DMS79 treated with DMSO at 0.1 percent for 48 hours (cell line): ENCODE measurements at regions not wholly inside any gene's neighbourhood (a gene's known extent, or its start where the extent isn't known, plus 50 kb on each side); places are given as distances from the start of the nearest gene placed in this dataset.
"Not testable (repeated sequence)": the region's sequence is repeated elsewhere in the genome, so short reads cannot be mapped to it uniquely, and the experiment has no call there.

Experiments used
- DNase-seq: peaks from one replicate; lab custom pipeline; 2025; lab: John Stamatoyannopoulos, UW

DNA sequence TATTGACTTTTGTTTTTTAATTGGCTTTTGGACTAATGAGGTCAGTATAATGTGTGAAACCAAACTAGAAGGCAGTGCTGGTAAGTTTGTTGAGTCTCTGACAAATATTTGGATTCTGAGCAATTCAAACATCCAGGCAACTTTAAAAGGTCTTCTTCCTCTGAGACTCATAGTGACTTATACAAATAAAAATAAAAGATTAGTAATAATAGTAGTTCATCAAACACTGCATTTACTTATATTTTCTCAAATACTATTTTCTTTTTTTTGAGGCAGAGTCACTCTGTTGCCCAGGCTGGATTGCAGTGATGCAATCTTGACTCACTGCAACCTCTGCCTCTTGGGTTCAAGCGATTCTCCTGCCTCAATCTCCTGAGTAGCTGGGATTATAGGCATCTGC, 337.9 kb downstream of the DAD1 start:
- DNase-seq = no peak

DNA sequence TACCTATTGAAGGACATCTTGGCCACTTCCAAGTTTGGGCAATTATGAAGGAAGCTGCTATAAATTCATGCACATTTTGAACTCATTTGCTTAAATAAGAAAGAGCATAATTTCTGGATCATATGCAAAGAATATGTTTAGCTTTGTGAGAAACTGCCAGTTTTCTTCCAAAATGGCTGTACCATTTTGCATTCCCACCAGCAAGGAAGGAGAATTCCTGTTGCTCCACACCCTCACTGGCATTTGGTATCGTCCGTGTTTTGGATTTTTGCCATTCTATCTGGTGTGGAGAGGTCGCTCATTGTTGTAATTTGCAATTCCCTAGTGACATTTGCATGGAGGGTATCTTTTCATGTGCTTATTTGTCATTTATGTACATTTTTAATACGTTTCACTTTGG, 339.3 kb downstream of the DAD1 start:
- DNase-seq = no peak

DNA sequence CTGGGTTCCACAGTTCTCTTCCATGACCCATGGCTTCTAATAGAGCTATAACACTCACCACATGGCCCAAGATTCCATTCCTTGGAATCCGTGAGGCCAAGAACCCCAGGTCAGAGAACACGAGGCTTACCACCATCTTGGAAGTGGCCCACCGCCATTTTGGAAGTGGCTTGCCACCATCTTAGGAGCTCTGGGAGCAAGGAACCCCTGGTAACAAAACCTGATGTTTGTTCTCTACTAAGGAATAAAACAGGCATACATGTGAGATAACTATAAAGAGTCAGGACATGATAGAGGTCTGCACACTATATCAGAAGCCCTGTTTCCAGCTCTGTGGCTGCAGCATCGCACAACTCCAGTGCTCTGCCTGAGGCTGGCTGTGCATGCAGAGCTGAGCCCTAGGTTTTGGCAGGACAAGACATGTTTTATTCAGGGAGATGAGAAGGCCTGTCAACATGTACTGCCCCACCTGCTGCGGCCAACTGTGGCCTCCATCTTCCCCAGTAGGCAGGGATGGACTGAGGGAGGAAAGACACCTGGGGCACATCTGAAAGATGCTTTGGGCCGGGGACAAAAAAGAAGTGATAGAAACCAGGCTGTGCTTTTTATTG, 344.9 kb downstream of the DAD1 start:
- DNase-seq = no peak

DNA sequence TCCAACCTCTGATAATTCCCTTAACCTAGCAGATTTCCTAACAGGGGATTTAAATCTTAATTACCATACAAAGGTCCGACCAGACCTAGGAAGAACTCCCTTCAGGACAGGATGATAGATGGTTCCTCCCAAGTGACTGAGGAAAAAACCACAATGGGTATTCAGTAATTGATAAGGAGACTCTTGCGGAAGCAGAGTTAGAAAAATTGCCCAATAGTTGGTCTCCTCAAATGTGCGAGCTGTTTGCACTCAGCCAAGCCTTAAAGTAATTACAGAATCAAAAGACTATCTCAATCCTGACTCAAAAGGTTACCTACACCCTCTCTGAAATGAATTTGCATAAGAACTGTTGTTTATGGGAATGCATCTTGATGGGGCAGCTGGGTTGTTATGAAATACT, 350.7 kb downstream of the DAD1 start:
- DNase-seq = not testable (repeated sequence)

DNA sequence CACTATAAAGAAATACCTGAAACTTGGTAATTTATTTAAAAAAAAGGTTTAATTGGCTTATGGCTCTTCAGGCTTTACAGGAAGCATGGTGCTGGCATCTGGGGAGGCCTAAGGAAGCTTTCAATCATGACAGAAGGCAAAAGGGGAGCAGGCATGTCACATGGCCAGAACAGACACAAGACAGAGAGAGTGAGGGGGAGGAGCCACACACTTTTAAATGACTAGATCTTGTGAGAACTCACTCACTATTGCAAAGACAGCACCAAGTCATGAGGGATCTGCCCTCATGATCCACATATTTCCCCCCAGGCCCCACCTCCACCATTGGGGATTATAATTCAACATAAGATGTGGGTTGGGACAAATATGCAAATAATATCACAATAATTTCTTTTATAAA, 355.6 kb downstream of the DAD1 start:
- no peak for DNase-seq

DNA sequence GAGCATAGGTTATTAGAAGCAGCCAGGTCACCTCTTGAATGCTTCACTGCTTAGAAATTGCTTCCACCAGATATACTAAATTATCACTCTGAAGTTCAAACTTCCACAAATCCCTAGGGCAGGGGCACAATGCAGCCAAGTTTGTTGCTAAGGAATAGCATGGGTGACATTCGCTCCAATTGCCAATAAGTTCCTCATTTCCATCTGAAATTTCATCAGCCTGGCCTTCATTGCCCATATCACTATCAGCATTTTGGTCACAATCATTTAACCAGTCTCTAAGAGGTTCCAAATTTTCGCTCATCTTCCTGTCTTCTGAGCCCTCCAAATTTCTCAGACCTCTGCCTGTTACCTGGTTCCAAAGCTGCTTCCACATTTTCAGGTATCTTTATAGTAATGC, 356.1 kb downstream of the DAD1 start:
- DNase-seq = no peak

DNA sequence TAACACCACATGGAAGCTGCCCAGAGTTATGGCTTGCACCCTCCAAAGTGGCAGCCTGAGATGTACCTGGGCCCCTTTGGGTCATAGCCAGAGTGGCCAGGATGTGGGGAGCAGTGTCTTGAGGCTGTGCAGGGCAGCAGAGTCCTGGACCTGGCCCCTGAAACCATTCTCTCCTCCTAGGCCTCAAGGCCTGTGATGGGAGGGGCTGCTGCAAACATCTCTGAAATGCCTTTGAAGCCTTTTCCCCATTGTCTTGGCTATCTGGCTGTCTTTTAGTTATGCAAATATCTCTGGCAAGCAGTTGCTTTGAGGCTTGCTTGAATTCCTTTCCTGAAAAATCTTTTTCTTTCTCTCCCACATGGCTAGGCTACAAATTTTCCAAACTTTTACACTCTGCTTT, 356.5 kb downstream of the DAD1 start:
- DNase-seq = no peak

DNA sequence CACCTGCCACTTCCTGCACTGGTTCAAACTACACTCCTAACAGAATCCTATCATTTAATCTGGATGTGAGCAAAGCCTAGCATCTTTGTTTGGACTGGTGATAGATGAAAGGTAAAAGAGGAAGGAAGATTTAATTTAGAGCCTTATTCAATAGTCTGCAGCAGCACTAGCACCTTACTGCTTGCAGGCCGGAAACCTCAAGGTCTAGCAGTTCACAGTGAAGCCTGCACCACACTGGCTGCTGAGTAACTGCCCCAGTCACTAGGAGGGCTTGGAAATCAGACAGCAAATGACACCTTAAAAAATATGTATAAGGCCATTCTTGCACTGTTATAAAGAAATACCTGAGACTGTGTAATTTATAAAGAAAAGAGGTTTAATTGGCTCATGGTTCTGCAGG, 358.0 kb downstream of the DAD1 start:
- DNase-seq = no peak

DNA sequence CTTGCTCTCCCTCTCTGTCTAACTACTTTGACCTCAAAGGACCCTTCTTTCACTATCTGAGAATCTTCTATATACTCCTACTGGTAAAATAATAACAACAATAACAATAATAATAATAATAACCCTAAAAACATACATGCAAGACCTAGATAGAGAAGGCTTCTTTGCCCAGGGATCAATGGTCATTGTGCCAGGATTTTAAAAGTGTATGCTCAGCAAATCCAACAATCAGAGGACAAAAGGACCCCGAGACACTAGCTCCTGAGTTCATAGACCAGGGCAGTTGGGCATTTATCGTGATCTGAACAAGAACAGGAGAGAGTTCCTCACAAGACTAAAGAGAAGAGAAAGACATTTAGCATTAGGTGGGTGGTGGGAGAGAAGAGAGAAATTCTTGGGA, 358.5 kb downstream of the DAD1 start:
- DNase-seq = no peak

DNA sequence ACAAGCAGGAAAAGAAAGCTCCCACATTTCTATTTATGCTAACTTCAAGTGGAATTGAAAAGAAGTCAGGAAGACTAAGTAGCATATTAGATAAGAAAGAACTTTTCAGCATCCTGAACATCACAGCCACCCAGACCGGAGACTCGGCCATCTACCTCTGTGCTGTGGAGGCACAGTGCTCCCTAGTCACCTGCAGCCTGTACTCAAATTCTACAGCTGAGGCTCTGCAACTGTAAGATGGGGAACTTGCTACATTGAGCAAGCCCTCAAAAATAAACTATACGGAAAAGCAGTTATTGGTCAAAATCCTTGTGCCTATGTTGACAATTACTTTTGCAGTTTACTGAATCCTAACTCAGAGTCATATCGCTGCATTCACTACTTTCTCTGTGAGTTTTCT, 361.9 kb downstream of the DAD1 start:
- DNase-seq = no peak

DNA sequence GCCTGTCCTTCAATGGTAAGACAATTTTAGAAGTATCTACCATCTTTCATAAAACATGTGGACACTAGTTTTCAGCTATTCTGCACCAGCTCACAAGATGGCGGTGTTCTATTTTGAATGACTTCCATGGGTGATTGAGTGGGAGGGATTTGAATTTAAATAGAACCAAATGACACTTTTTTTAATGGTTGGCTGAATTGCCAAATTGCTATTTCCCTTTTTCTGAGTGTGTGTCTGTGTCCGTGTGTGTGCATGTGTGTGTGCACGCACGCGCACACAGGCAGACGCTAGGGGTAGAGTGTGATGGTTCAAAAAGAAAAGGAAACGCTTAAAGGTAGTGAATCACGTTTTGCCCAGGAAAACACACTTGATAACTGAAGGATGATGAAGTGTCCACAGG, 362.6 kb downstream of the DAD1 start:
- DNase-seq = no peak

DNA sequence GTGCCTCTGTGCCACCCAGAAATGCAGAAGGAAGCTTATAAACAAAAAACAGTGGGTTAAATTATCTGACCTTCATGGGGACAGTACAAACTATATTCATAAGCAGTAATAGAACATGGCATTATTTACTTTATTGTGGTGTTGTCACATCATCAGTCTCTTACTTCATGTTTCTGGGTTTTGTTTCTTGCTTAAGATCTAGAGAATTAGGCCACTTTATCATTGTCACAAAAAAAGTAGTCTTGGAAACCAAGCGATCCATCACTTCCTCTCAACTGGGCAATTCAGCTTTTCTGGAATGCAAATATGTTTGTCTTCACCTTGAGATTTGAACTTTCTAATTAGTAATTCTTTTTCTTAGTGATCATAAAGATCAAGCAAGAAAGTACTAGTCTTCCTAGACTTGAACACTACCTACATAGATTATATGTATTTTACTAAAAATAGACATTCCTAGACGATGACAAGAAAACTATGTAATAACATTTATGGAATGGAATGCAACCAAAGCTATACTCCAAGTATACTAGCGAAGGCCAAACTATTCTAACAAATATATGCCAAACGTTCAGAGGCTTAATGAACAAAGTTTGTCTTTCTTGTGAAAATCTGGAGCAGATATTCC, 363.4 kb downstream of the DAD1 start:
- no peak for DNase-seq

DNA sequence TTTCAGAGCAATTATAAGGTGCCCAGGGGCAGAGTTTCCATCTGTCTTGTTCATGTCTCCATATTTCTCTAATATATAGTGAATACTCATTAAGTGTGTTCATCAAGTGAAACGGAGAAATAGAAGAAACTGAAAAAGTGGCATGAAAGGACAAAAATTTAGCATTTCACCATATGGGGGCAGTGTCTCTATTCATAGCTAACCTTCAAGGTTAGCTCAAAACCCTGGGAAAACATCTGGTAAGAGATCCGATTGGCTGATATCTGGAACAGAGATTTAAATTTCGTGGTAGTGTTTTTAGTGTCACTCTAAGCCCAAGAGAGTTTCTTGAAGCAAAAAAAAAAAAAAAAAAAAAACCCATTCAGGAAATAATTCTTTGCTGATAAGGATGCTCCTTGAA, 367.5 kb downstream of the DAD1 start:
- DNase-seq = no peak

DNA sequence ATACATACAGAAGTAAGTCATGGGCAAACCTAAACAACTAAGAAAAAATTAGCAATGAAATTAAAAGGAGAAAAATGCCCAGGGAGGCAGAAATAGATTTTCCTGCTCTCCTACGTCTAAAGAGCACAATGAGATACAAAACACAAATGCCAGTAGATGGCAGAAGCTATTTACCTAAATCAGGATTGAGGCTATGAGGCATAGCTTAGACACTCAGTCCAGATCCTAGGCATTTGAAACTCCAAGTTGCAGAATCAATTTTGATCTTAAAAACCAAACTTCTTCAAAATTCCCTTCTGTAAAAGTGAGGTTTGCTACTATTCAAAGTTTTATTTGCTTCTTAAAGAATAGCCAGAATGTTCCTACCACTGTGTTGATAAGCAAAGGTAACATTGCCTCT, 368.6 kb downstream of the DAD1 start:
- DNase-seq = no peak

DNA sequence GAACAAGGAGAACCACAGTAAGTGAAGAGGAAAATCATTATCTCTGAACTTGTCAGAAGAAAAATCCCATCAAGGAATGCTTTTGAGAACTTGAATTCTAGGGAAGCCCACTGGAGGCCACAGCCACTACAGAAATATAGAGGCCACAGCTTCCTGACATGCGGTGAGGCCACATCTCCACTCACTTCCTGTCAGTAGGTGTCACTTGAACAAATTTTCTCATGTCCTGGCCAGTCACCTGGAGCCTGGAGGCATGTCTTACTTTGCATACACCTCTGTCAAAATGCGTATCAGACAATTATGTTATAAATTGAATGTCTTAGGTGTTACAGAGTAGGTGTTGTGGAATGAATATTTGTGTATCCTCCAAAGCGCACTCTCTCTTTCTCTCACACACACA, 370.3 kb downstream of the DAD1 start:
- DNase-seq = no peak

DNA sequence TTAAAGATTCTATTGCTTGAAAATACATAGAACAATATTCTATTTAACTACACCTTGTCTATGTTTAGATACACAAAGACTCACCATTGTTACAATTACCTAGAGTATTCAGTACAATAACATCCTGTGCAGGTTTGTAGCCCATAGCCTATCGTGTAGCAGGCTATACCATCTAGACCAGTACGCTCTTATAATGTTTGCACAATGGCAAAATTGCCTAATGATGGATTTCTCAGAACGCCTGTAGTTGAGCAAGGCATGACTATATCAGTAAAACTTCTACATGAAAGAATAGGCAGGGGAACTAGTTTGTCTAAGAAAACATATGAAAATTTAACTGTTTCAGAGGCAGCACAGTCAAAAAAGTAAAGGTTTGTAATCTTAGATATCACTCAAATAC, 375.9 kb downstream of the DAD1 start:
- no peak for DNase-seq

DNA sequence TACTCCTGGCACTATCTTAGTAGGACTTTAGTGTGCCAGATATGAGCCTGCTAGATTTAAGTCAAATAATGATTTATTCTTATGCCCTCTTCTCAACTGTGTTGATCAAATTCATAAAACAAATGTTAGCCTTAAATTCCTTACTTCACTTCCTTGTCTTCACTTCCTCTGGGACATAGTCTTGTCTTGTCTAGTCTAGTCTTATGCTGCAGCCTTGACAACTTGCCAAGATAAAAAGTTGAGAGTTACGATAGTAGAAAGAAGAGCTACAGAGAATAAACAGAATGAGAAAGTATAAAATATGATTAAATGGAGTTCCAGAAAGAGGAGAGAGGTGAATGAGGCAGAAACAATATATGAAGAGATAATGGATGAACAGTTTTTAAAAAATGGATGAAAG, 378.1 kb downstream of the DAD1 start:
- no peak for DNase-seq

DNA sequence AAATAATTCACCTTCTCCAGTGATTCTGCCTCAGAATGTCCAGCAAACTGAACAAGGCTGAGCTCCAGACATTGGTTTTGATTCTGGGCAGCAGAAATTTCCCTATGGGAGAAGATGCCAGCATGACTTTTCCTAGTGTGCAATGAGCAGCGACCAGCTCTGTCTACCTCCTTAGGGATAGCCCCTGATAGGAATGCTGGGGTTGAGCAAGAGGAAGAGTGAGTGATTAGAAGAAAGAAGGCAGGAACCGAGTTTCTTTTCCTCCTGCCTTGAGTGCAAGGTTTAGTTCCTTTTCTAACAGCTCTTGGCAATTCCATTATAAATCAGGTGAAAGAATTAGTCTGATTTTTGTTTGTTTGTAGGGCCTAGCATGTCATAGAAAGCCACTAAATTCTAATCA, 379.0 kb downstream of the DAD1 start:
- no peak for DNase-seq

DNA sequence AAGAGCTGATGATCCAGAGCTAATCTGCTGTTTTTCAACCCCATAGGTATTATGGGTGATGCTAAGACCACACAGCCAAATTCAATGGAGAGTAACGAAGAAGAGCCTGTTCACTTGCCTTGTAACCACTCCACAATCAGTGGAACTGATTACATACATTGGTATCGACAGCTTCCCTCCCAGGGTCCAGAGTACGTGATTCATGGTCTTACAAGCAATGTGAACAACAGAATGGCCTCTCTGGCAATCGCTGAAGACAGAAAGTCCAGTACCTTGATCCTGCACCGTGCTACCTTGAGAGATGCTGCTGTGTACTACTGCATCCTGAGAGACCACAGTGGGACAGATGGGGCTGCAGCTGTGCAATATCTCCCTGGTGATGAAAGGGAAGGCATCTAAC, 386.0 kb downstream of the DAD1 start:
- no peak for DNase-seq

DNA sequence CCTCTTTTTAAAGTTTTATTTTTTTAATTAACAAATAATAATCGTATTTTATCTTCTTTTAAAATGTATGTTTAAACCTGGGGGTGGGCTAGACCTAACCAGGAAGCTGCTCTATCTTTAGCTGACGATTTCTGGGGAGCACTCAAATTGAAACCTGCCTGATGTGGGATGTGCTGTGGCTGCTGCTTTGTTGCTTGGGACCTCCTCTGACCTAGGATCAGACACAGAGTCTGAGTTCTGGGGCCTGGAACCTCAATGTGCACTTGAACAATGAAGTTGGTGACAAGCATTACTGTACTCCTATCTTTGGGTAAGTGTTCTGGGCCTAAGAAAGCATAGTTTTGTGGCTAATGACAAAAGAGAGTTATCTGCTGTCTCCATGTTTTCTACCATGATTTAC, 386.7 kb downstream of the DAD1 start:
- no peak for DNase-seq

DNA sequence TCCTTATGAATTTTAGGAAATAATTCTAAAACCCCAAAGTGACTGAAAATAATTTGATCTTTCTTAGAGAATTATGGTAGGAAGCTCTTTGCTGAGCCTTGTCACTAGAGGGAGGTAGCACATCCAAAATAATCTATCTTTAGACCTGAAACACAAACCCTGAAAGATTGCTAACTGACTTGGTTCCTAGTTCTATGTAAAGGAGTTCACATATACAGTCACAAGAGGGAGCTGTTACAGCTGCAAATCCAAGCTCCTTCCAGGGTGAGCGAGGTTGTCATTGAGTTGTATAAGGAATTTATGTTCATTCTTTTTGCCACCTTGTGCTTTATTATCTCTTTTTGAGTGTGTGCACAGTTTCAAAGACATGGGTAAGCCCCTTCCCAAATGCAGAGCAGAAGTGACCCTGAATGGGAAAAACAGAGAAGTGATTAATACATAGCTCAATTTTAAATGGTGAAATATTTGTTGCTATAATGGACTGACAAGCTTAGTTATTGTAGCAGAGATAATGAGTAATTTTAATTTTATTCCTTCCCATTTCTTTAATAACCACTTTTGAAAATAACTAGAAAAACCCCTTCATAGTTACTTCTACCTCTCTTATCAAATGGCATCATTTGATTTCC, 387.9 kb downstream of the DAD1 start:
- no peak for DNase-seq

DNA sequence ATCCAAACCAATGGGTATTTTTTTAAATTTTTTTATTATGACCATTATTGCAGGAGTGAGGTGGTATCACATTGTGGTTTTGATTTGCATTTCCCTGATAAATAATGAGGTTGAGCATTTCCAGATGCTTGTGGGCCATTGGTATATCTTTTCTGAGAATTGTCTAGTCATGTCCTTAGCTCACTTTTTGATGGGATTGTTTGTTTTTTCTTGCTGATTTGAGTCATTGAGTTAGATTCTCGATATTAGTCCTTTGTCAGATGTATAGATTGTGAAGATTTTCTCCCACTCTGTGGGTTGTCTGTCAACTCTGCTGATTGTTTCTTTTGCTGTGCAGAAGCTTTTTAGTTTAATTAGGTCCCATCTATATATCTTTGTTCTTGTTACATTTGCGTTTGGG, 388.9 kb downstream of the DAD1 start:
- DNase-seq = not testable (repeated sequence)

DNA sequence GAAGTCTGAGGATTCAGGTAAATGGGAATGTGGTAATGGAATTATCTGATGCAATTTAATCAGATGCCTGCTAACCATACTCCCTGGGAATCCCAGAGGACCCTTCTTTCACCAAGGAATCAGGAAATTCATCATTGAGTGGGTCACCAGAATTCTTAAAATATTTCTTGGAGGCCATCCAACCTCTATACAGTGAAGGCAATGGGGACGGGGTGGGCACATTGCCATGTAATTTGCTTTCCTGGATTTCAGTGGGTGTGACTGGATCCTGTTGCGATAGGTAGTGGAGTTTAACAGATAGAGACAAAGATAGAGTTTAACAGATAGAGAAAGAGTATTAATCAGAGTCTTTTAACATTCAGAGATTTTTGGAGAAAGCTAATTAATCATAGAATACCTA, 394.4 kb downstream of the DAD1 start:
- DNase-seq = no peak
